ENCODE measurements at regions not wholly inside any gene's neighbourhood (a gene's known extent, or its start where the extent isn't known, plus 50 kb on each side); places are given as distances from the start of the nearest gene placed in this dataset.

GRCh38 chrX:86981326-86981879 is 536.2 kb upstream of the KLHL4 start:
- no TSS peak for BruUV-seq (replicated peaks)
- Histone ChIP-seq H3K4me2 (ENCODE audit: control insufficient read depth, insufficient read depth) (no peak overlapping the region), H3K27me3 (replicated peaks in 1 of 2; ENCODE audit: control insufficient read depth in 2 of 2, insufficient read depth in 2 of 2, low read length in 1 of 2) (no peaks in the 10 kb centered on the region), H2AFZ (ENCODE audit: control insufficient read depth, low read depth, low read length) (no peak overlapping the region), H3K4me1 (ENCODE audit: control insufficient read depth, insufficient read depth, low read length) (no peaks in the 10 kb centered on the region), H3K36me3 (ENCODE audit: control insufficient read depth in 2 of 2, insufficient read depth in 2 of 2, low read length in 1 of 2) (no peaks in the 10 kb centered on the region), H3K27ac (ENCODE audit: control insufficient read depth, insufficient read depth) (no peak overlapping the region), H3K9ac (ENCODE audit: control insufficient read depth, insufficient read depth, low read length) (no peak overlapping the region), H3K4me3 (no peak overlapping the region), H3K79me2 (ENCODE audit: control insufficient read depth, insufficient read depth, low read length) (no peaks in the 10 kb centered on the region), H4K20me1 (ENCODE audit: control insufficient read depth, insufficient read depth) (no peaks in the 10 kb centered on the region), H3K9me3 (replicated peaks; ENCODE audit: control insufficient read depth, insufficient read depth, low read length) (no peaks in the 10 kb centered on the region)
- intact Hi-C loops (cut with micrococcal nuclease; ENCODE audit: unreplicated experiment) = no loop called here
- ChIA-PET CTCF (no interaction called here), POLR2A (no interaction called here), RAD21 (ENCODE audit: unreplicated experiment) (no interaction called here), SMC1A (ENCODE audit: uncharacterized antibody, unreplicated experiment) (no interaction called here)
- in situ Hi-C loops (cut with MboI) = no loop called here
- WGBS (ENCODE audit: insufficient coverage, insufficient replicate concordance, low lambda C conversion rate, missing lambda C conversion rate) = 15% methylated on average over 2 of the region's 2 CpGs
- ATAC-seq = no peak
- no peak for DNase-seq (ENCODE audit: low read depth, low spot score)
- FAIRE-seq = no peak
- TF ChIP-seq MTA2 (IDR thresholded peaks at IDR 0.05; ENCODE audit: low read depth) (no peak), ATF3 (IDR thresholded peaks at IDR 0.05; ENCODE audit: borderline replicate concordance, extremely low read depth, low read depth, low read length) (no peak), NRF1 (conservative IDR thresholded peaks at IDR 0.05; ENCODE audit: low read depth, low read length) (no peak), EED (IDR thresholded peaks at IDR 0.05; ENCODE audit: low read depth) (no peak), USF1 (IDR thresholded peaks at IDR 0.05; ENCODE audit: borderline replicate concordance, extremely low read length, insufficient read depth, low read depth, low read length) (no peak), MEF2B (IDR thresholded peaks at IDR 0.05; ENCODE audit: partially characterized antibody, poor library complexity, severe bottlenecking) (no peak), IRF4 (IDR thresholded peaks at IDR 0.05; ENCODE audit: low read depth, low read length) (no peak), POLR2A (IDR thresholded peaks at IDR 0.05; ENCODE audit: low read depth, low read length) (no peak), SIX5 (IDR thresholded peaks at IDR 0.05; ENCODE audit: low read depth, low read length, severe bottlenecking) (no peak), MLLT1 (IDR thresholded peaks at IDR 0.05) (no peak), PKNOX1 (IDR thresholded peaks at IDR 0.05) (no peak), PAX5 (IDR thresholded peaks at IDR 0.05; ENCODE audit: borderline replicate concordance, low read depth, low read length) (no peak), POLR2AphosphoS5 (IDR thresholded peaks at IDR 0.05; ENCODE audit: low read length) (no peak), TAF1 (IDR thresholded peaks at IDR 0.05; ENCODE audit: borderline replicate concordance, low read depth, low read length) (no peak), REST (IDR thresholded peaks at IDR 0.05; ENCODE audit: low read depth, low read length) (no peak)
